ENCODE measurements at regions not wholly inside any gene's neighbourhood (a gene's known extent, or its start where the extent isn't known, plus 50 kb on each side); places are given as distances from the start of the nearest gene placed in this dataset.

GRCh38 chr5:115379622-115380344, 83.3 kb upstream of the CCDC112 start:
- DNase-seq (ENCODE audit: extremely low read depth, insufficient read length) = peak; percentile 42
- H3K4me3 ChIP-seq (replicated peaks; ENCODE audit: low read depth, low read length) = no peak overlapping the region
- no peaks in the 10 kb centered on the region for H3K27me3 ChIP-seq (replicated peaks; ENCODE audit: control insufficient read depth, insufficient read depth, low read length)
- TF ChIP-seq CTCF (IDR thresholded peaks at IDR 0.05; ENCODE audit: insufficient read depth, low read length, poor library complexity, severe bottlenecking) = no peak
- no peaks in the 10 kb centered on the region for H3K36me3 ChIP-seq (ENCODE audit: control insufficient read depth, insufficient read depth, low read length)

GRCh38 chr5:115378754-115379153, 82.3 kb upstream of the CCDC112 start:
- no peak for TF ChIP-seq CTCF (IDR thresholded peaks at IDR 0.05; ENCODE audit: insufficient read depth, low read length, poor library complexity, severe bottlenecking)
- no peaks in the 10 kb centered on the region for H3K36me3 ChIP-seq (ENCODE audit: control insufficient read depth, insufficient read depth, low read length)
- no peaks in the 10 kb centered on the region for H3K27me3 ChIP-seq (replicated peaks; ENCODE audit: control insufficient read depth, insufficient read depth, low read length)
- H3K4me3 ChIP-seq (replicated peaks; ENCODE audit: low read depth, low read length) = no peak overlapping the region
- DNase-seq (ENCODE audit: extremely low read depth, insufficient read length) = no peak

GRCh38 chr5:115377468-115378217, 81.2 kb upstream of the CCDC112 start:
- DNase-seq (ENCODE audit: extremely low read depth, insufficient read length) = no peak
- H3K27me3 ChIP-seq (replicated peaks; ENCODE audit: control insufficient read depth, insufficient read depth, low read length) = no peaks in the 10 kb centered on the region
- TF ChIP-seq CTCF (IDR thresholded peaks at IDR 0.05; ENCODE audit: insufficient read depth, low read length, poor library complexity, severe bottlenecking) = no peak

GRCh38 chr5:115375893-115376292, 79.4 kb upstream of the CCDC112 start:
- Histone ChIP-seq H3K27me3 (replicated peaks; ENCODE audit: control insufficient read depth, insufficient read depth, low read length) (no peaks in the 10 kb centered on the region), H3K36me3 (ENCODE audit: control insufficient read depth, insufficient read depth, low read length) (no peaks in the 10 kb centered on the region), H3K4me3 (replicated peaks; ENCODE audit: low read depth, low read length) (no peak overlapping the region)
- TF ChIP-seq CTCF (IDR thresholded peaks at IDR 0.05; ENCODE audit: insufficient read depth, low read length, poor library complexity, severe bottlenecking) = no peak
- DNase-seq (ENCODE audit: extremely low read depth, insufficient read length) = no peak

More at GRCh38 chr5:115377468-115378217, 81.2 kb upstream of the CCDC112 start:
- no peaks in the 10 kb centered on the region for H3K36me3 ChIP-seq (ENCODE audit: control insufficient read depth, insufficient read depth, low read length)
- no peak overlapping the region; the same call in 1 of the 2 replicates for H3K4me3 ChIP-seq (replicated peaks; ENCODE audit: low read depth, low read length)

- Histone ChIP-seq H3K4me3 (replicated peaks; ENCODE audit: low read depth, low read length) (no peak overlapping the region), H3K27me3 (replicated peaks; ENCODE audit: control insufficient read depth, insufficient read depth, low read length) (no peaks in the 10 kb centered on the region), H3K36me3 (ENCODE audit: control insufficient read depth, insufficient read depth, low read length) (no peaks in the 10 kb centered on the region)
- no peak for DNase-seq (ENCODE audit: extremely low read depth, insufficient read length)
- TF ChIP-seq CTCF (IDR thresholded peaks at IDR 0.05; ENCODE audit: insufficient read depth, low read length, poor library complexity, severe bottlenecking) = no peak
Measured at GRCh38 chr5:115374057-115374775, 77.8 kb upstream of the CCDC112 start.
